GM23338 (cell line): ENCODE measurements at regions not wholly inside any gene's neighbourhood (a gene's known extent, or its start where the extent isn't known, plus 50 kb on each side); places are given as distances from the start of the nearest gene placed in this dataset.

ENCODE experiments used
- ATAC-seq: fragments of 200-7000 bp; cut with Tn5 transposase; 3 replicates; pipeline ENCODE4 v1.9.1; 2020
- DNase-seq: peaks from one replicate; pipeline ENCODE4 v3.0.0-alpha.2; 2015; ENCODE audit warnings: low spot score
- H2AFZ ChIP-seq: fragments of 200-600 bp; sonication (generic); 2 replicates; pipeline ENCODE4 v1.8.0; 2016; ENCODE audit warnings: antibody characterized with exemption, mild to moderate bottlenecking, moderate library complexity
- H3F3A ChIP-seq: fragments of 200-600 bp; sonication (generic); replicated peaks from 2 replicates; pipeline ENCODE4 v1.8.0; 2017; ENCODE audit warnings: antibody characterized with exemption, mixed run types, low read depth
- H3K27ac ChIP-seq: fragments of 200-600 bp; sonication (generic); 2 replicates; pipeline ENCODE4 v1.6.1; 2016; ENCODE audit warnings: low read depth
- H3K27me3 ChIP-seq: fragments of 200-600 bp; sonication (generic); 2 replicates; pipeline ENCODE4 v1.8.0; 2016; ENCODE audit warnings: mild to moderate bottlenecking, mixed run types, moderate library complexity; ENCODE audit not compliant: insufficient read depth
- H3K36me3 ChIP-seq: fragments of 200-600 bp; sonication (generic); 2 replicates; pipeline ENCODE4 v1.8.0; 2016; ENCODE audit warnings: mild to moderate bottlenecking; ENCODE audit not compliant: insufficient read depth
- H3K4me1 ChIP-seq: fragments of 200-600 bp; sonication (generic); 2 replicates; pipeline ENCODE4 v1.8.0; 2016; ENCODE audit warnings: mild to moderate bottlenecking, moderate library complexity; ENCODE audit not compliant: insufficient read depth
- H3K4me2 ChIP-seq: fragments of 200-600 bp; sonication (generic); 2 replicates; pipeline ENCODE4 v1.7.1; 2017; ENCODE audit warnings: mixed run types
- H3K4me3 ChIP-seq: fragments of 200-600 bp; sonication (generic); 2 replicates; pipeline ENCODE4 v1.6.1; 2016; ENCODE audit warnings: mixed run types
- H3K79me2 ChIP-seq: fragments of 200-600 bp; sonication (generic); replicated peaks from 2 replicates; pipeline ENCODE4 v1.8.0; 2017; ENCODE audit warnings: mild to moderate bottlenecking; ENCODE audit not compliant: insufficient read depth
- H3K9me2 ChIP-seq: fragments of 200-600 bp; sonication (generic); 2 replicates; pipeline ENCODE4 v1.8.0; 2017; ENCODE audit not compliant: insufficient read depth
- H4K20me1 ChIP-seq: fragments of 200-600 bp; sonication (generic); replicated peaks from 2 replicates; pipeline ENCODE4 v1.8.0; 2017; ENCODE audit warnings: mild to moderate bottlenecking; ENCODE audit not compliant: insufficient read depth
- H3K27ac Mint-ChIP-seq: 2 replicates; pipeline ENCODE4 v1.8.0; 2020; ENCODE audit warnings: inconsistent platforms, mild to moderate bottlenecking, moderate library complexity, mixed read lengths
- H3K27me3 Mint-ChIP-seq: 3 replicates; pipeline ENCODE4 v1.8.0; 2022; ENCODE audit warnings: low read depth, mild to moderate bottlenecking, moderate library complexity, mixed read lengths, inconsistent platforms; ENCODE audit not compliant: insufficient read depth, poor library complexity
- H3K36me3 Mint-ChIP-seq: 3 replicates; pipeline ENCODE4 v1.8.0; 2021; ENCODE audit warnings: low read depth, mild to moderate bottlenecking, inconsistent platforms, moderate library complexity, mixed read lengths
- H3K4me1 Mint-ChIP-seq: 3 replicates; pipeline ENCODE4 v1.8.0; 2020; ENCODE audit warnings: mild to moderate bottlenecking, inconsistent platforms, mixed read lengths
- H3K4me3 Mint-ChIP-seq: 3 replicates; pipeline ENCODE4 v1.8.0; 2021; ENCODE audit warnings: moderate library complexity, mild to moderate bottlenecking, inconsistent platforms, mixed read lengths
- H3K9me3 Mint-ChIP-seq: 3 replicates; pipeline ENCODE4 v1.8.0; 2020; ENCODE audit warnings: moderate library complexity, mild to moderate bottlenecking, inconsistent platforms, mixed read lengths
- CREB1 ChIP-seq: fragments of 250-450 bp; sonication (Bioruptor Pico); IDR thresholded peaks from 2 replicates; pipeline ENCODE4 v1.5.0; 2020; ENCODE audit warnings: low read depth, mild to moderate bottlenecking, moderate library complexity
- CTCF ChIP-seq, 2 experiments: fragments of 200-600 bp in 1 of 2; sonication (generic) in 1 of 2; conservative IDR thresholded peaks; 2 replicates each; pipeline versions ENCODE4 v1.5.1 to v1.6.1; 2016 to 2017; ENCODE audit warnings: antibody characterized with exemption in 2 of 2, low read depth in 2 of 2, mild to moderate bottlenecking in 2 of 2, moderate library complexity in 1 of 2
- ETS1 ChIP-seq: IDR thresholded peaks from 2 replicates; pipeline ENCODE4 v1.6.1; 2016; ENCODE audit warnings: antibody characterized with exemption
- EZH2 ChIP-seq: fragments of 200-600 bp; sonication (generic); IDR thresholded peaks from one replicate; pipeline ENCODE4 v1.8.0; 2017; ENCODE audit warnings: antibody characterized with exemption, mild to moderate bottlenecking, low read depth; ENCODE audit not compliant: unreplicated experiment
- EZH2phosphoT487 ChIP-seq: fragments of 200-600 bp; sonication (generic); IDR thresholded peaks from one replicate; pipeline ENCODE4 v1.8.1; 2018; ENCODE audit warnings: antibody characterized with exemption; ENCODE audit not compliant: unreplicated experiment
- JUNB ChIP-seq: IDR thresholded peaks from one replicate; pipeline ENCODE4 v1.6.1; 2016; ENCODE audit warnings: antibody characterized with exemption; ENCODE audit not compliant: unreplicated experiment
- NANOG ChIP-seq: IDR thresholded peaks from 2 replicates; pipeline ENCODE4 v1.6.1; 2016; ENCODE audit warnings: antibody characterized with exemption, borderline replicate concordance
- POLR2AphosphoS5 ChIP-seq: IDR thresholded peaks from 2 replicates; pipeline ENCODE4 v1.6.1; 2016; ENCODE audit warnings: antibody characterized with exemption, low read depth
- STAT1 ChIP-seq: IDR thresholded peaks from one replicate; pipeline ENCODE4 v1.6.1; 2016; ENCODE audit warnings: antibody characterized with exemption; ENCODE audit not compliant: unreplicated experiment
- ZNF114 ChIP-seq: fragments of 250-450 bp; sonication (Bioruptor Pico); IDR thresholded peaks from 2 replicates; pipeline ENCODE4 v1.5.0; 2020; ENCODE audit warnings: mild to moderate bottlenecking, moderate library complexity
- ZNF331 ChIP-seq: fragments of 250-450 bp; sonication (Bioruptor Pico); IDR thresholded peaks from 2 replicates; pipeline ENCODE4 v1.5.0; 2020; ENCODE audit warnings: low read depth, mild to moderate bottlenecking, moderate library complexity
- ZNF462 ChIP-seq: fragments of 250-450 bp; sonication (Bioruptor Pico); IDR thresholded peaks from 2 replicates; pipeline ENCODE4 v1.5.0; 2020; ENCODE audit warnings: mild to moderate bottlenecking, moderate library complexity

- H3K36me3 Mint-ChIP-seq, result no peaks in the 10 kb centered on the region
- no peak for ATAC-seq
Measured at GRCh38 chr13:56893843-56894242, 246.9 kb upstream of the PRR20A start.

GRCh38 chr13:56900549-56901279 lies 240.0 kb upstream of the PRR20A start:
- Histone ChIP-seq H3K9me2 (no peaks in the 10 kb centered on the region), H3K4me2 (no peak overlapping the region), H3K4me3 (no peak overlapping the region), H3K4me1 (no peaks in the 10 kb centered on the region), H3K79me2 (no peaks in the 10 kb centered on the region), H3K27ac (no peak overlapping the region), H4K20me1 (no peaks in the 10 kb centered on the region), H3K36me3 (peaks cover 4% of the 10 kb centered on the region; the same call in 1 of the 2 replicates), H2AFZ (no peak overlapping the region), H3K27me3 (no peaks in the 10 kb centered on the region), H3F3A (no peaks in the 10 kb centered on the region)
- H3K27ac Mint-ChIP-seq, result no peak overlapping the region
- no peaks in the 10 kb centered on the region for H3K4me1 Mint-ChIP-seq
- H3K9me3 Mint-ChIP-seq, result peaks cover 12% of the 10 kb centered on the region; the same call in 2 of the 3 replicates
- no peaks in the 10 kb centered on the region for H3K27me3 Mint-ChIP-seq
- H3K36me3 Mint-ChIP-seq, result no peaks in the 10 kb centered on the region
- ATAC-seq (no peak), DNase-seq (no peak)
- no peak overlapping the region for H3K4me3 Mint-ChIP-seq
- TF ChIP-seq JUNB, result no peak
- no peak for TF ChIP-seq ETS1
- TF ChIP-seq CREB1 (CRISPR knock-in tag), result no peak
- no peak for TF ChIP-seq ZNF114
- no peak for TF ChIP-seq ZNF462
- no peak for TF ChIP-seq STAT1
- TF ChIP-seq POLR2AphosphoS5, result no peak
- TF ChIP-seq EZH2, result no peak
- no peak for TF ChIP-seq EZH2phosphoT487
- no peak for TF ChIP-seq ZNF331 (CRISPR knock-in tag)
- no peak for TF ChIP-seq CTCF (conservative IDR thresholded peaks at IDR 0.05; ENCODE audit: low read depth in 2 of 2)

More at GRCh38 chr13:56893843-56894242, 246.9 kb upstream of the PRR20A start:
- Histone ChIP-seq H4K20me1 (no peaks in the 10 kb centered on the region), H2AFZ (peak overlapping the region; percentile 19; the same call in 1 of the 2 replicates), H3K27me3 (no peaks in the 10 kb centered on the region), H3K36me3 (no peaks in the 10 kb centered on the region), H3K4me3 (no peak overlapping the region), H3K79me2 (no peaks in the 10 kb centered on the region), H3K4me2 (no peak overlapping the region), H3K4me1 (no peaks in the 10 kb centered on the region), H3K9me2 (no peaks in the 10 kb centered on the region; the same call in 1 of the 2 replicates), H3K27ac (no peak overlapping the region), H3F3A (no peaks in the 10 kb centered on the region)
- Mint-ChIP-seq H3K9me3 (no peaks in the 10 kb centered on the region), H3K27me3 (no peaks in the 10 kb centered on the region), H3K4me3 (no peak overlapping the region), H3K27ac (no peak overlapping the region), H3K4me1 (no peaks in the 10 kb centered on the region)
- DNase-seq, result no peak
- TF ChIP-seq EZH2, result no peak
- no peak for TF ChIP-seq NANOG
- no peak for TF ChIP-seq ZNF331 (CRISPR knock-in tag)
